SK-N-SH treated with all-trans-retinoic acid at 6 μM for 48 hours (cell line): ENCODE measurements at regions not wholly inside any gene's neighbourhood (a gene's known extent, or its start where the extent isn't known, plus 50 kb on each side); places are given as distances from the start of the nearest gene placed in this dataset.

Experiments
- ARNTL ChIP-seq: fragments of 450-650 bp; formaldehyde crosslinking; IDR thresholded peaks from 2 replicates; pipeline ENCODE4 v1.5.0; 2020; ENCODE audit warnings: low read depth, mild to moderate bottlenecking, moderate library complexity, borderline replicate concordance
- BACH2 ChIP-seq: fragments of 250-450 bp; sonication (Bioruptor Pico); IDR thresholded peaks from 2 replicates; pipeline ENCODE4 v1.9.0; 2021; ENCODE audit warnings: mild to moderate bottlenecking, borderline replicate concordance
- CSDC2 ChIP-seq: fragments of 250-450 bp; sonication (Bioruptor Pico); IDR thresholded peaks from 2 replicates; pipeline ENCODE4 v1.5.0; 2020; ENCODE audit warnings: mild to moderate bottlenecking, moderate library complexity
- ESRRG ChIP-seq: fragments of 250-450 bp; sonication (Bioruptor Pico); IDR thresholded peaks from 2 replicates; pipeline ENCODE4 v1.6.1; 2021; ENCODE audit warnings: mild to moderate bottlenecking
- PATZ1 ChIP-seq: fragments of 250-450 bp; sonication (Bioruptor Pico); IDR thresholded peaks from 2 replicates; pipeline ENCODE4 v1.8.0; 2020; ENCODE audit warnings: mild to moderate bottlenecking, moderate library complexity, borderline replicate concordance
- RARB ChIP-seq: fragments of 250-450 bp; sonication (Bioruptor Pico); IDR thresholded peaks from 2 replicates; pipeline ENCODE4 v1.8.0; 2021; ENCODE audit warnings: mild to moderate bottlenecking, moderate library complexity
- SNAI2 ChIP-seq: fragments of 250-450 bp; sonication (Bioruptor Pico); IDR thresholded peaks from 2 replicates; pipeline ENCODE4 v1.5.0; 2020; ENCODE audit warnings: mild to moderate bottlenecking, moderate library complexity
- TCF4 ChIP-seq: fragments of 250-450 bp; sonication (Bioruptor Pico); IDR thresholded peaks from 2 replicates; pipeline ENCODE4 v1.8.0; 2021; ENCODE audit warnings: mild to moderate bottlenecking, moderate library complexity, borderline replicate concordance
- ZFP30 ChIP-seq: fragments of 450-650 bp; formaldehyde crosslinking; IDR thresholded peaks from 2 replicates; pipeline ENCODE4 v1.5.0; 2022; ENCODE audit warnings: mild to moderate bottlenecking, moderate library complexity
- ZNF70 ChIP-seq: fragments of 450-650 bp; formaldehyde crosslinking; IDR thresholded peaks from 2 replicates; pipeline ENCODE4 v1.5.0; 2020; ENCODE audit warnings: mild to moderate bottlenecking, moderate library complexity
- TF ChIP-seq, protein P1 (sequence below): fragments of 250-450 bp; sonication (Bioruptor Pico); IDR thresholded peaks from 2 replicates; pipeline ENCODE4 v1.5.1; 2020; ENCODE audit warnings: low read depth, mild to moderate bottlenecking, moderate library complexity
- TF ChIP-seq, protein P2 (sequence below): fragments of 250-450 bp; sonication (Bioruptor Pico); IDR thresholded peaks from 2 replicates; pipeline ENCODE4 v1.5.1; 2021; ENCODE audit warnings: mild to moderate bottlenecking, moderate library complexity
- TF ChIP-seq, protein P3 (sequence below): fragments of 250-450 bp; sonication (Bioruptor Pico); IDR thresholded peaks from 2 replicates; pipeline ENCODE4 v1.5.0; 2020; ENCODE audit warnings: mild to moderate bottlenecking, moderate library complexity

DNA sequence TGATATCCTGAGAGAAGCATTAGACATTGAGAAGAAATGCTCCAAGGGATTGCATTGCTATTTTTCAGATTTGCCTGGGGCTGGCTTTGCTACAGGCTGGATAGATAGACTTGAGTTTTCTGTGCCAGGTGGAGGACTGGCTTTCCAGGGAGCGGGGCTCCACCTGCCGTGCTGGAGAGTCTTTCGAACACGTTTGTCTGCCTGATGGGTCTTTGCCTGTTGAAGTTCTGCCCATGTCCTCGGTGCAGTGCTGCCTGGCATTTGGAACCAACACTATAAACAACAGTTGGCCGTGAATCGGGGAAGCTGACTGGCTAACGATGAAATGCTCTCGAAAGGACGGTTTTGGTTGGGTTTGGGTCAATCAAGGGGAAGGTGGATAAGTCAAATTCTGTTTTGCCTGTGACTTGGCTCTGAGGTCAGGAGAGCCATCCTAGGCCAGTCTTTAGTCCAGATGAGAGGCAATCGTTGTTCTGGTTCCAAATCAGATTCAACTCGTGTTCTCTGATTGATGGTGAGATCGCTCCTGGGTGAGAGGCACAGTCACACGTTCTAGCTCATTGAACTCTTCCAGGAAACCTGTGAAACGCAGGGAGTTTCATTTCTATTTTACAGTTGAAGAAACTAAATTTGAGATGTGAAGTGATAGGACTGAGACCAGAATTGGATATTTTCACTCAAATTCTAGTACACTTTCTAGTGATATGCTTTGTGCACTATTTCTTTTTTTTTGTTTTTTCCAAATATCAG lies 599.0 kb downstream of the TYW1 start:
- TF ChIP-seq TCF4 (CRISPR knock-in tag), result no peak
- TF ChIP-seq RARB (CRISPR knock-in tag), result no peak
- TF ChIP-seq, protein P1, sequence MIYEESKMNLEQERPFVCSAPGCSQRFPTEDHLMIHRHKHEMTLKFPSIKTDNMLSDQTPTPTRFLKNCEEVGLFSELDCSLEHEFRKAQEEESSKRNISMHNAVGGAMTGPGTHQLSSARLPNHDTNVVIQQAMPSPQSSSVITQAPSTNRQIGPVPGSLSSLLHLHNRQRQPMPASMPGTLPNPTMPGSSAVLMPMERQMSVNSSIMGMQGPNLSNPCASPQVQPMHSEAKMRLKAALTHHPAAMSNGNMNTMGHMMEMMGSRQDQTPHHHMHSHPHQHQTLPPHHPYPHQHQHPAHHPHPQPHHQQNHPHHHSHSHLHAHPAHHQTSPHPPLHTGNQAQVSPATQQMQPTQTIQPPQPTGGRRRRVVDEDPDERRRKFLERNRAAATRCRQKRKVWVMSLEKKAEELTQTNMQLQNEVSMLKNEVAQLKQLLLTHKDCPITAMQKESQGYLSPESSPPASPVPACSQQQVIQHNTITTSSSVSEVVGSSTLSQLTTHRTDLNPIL (CRISPR knock-in tag), result no peak
- TF ChIP-seq ZFP30 (CRISPR knock-in tag), result no peak
- TF ChIP-seq ZNF70, result no peak
- TF ChIP-seq ARNTL, result no peak
- TF ChIP-seq PATZ1 (CRISPR knock-in tag), result no peak
- TF ChIP-seq CSDC2, result no peak
- no peak for TF ChIP-seq BACH2 (CRISPR knock-in tag)
- no peak for TF ChIP-seq SNAI2 (CRISPR knock-in tag)
- TF ChIP-seq, protein P2, sequence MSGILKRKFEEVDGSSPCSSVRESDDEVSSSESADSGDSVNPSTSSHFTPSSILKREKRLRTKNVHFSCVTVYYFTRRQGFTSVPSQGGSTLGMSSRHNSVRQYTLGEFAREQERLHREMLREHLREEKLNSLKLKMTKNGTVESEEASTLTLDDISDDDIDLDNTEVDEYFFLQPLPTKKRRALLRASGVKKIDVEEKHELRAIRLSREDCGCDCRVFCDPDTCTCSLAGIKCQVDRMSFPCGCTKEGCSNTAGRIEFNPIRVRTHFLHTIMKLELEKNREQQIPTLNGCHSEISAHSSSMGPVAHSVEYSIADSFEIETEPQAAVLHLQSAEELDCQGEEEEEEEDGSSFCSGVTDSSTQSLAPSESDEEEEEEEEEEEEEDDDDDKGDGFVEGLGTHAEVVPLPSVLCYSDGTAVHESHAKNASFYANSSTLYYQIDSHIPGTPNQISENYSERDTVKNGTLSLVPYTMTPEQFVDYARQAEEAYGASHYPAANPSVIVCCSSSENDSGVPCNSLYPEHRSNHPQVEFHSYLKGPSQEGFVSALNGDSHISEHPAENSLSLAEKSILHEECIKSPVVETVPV (CRISPR knock-in tag), result no peak
- TF ChIP-seq, protein P3, sequence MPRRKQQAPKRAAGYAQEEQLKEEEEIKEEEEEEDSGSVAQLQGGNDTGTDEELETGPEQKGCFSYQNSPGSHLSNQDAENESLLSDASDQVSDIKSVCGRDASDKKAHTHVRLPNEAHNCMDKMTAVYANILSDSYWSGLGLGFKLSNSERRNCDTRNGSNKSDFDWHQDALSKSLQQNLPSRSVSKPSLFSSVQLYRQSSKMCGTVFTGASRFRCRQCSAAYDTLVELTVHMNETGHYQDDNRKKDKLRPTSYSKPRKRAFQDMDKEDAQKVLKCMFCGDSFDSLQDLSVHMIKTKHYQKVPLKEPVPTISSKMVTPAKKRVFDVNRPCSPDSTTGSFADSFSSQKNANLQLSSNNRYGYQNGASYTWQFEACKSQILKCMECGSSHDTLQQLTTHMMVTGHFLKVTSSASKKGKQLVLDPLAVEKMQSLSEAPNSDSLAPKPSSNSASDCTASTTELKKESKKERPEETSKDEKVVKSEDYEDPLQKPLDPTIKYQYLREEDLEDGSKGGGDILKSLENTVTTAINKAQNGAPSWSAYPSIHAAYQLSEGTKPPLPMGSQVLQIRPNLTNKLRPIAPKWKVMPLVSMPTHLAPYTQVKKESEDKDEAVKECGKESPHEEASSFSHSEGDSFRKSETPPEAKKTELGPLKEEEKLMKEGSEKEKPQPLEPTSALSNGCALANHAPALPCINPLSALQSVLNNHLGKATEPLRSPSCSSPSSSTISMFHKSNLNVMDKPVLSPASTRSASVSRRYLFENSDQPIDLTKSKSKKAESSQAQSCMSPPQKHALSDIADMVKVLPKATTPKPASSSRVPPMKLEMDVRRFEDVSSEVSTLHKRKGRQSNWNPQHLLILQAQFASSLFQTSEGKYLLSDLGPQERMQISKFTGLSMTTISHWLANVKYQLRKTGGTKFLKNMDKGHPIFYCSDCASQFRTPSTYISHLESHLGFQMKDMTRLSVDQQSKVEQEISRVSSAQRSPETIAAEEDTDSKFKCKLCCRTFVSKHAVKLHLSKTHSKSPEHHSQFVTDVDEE (CRISPR knock-in tag), result no peak
- no peak for TF ChIP-seq ESRRG
